SU-DHL-6 (cell line): ENCODE measurements at regions not wholly inside any gene's neighbourhood (a gene's known extent, or its start where the extent isn't known, plus 50 kb on each side); places are given as distances from the start of the nearest gene placed in this dataset.
"Not testable (repeated sequence)": the region's sequence is repeated elsewhere in the genome, so short reads cannot be mapped to it uniquely, and the experiment has no call there.

Experiments used
- CTCF ChIP-seq: fragments of 200-600 bp; sonication (generic); IDR thresholded peaks from one replicate; pipeline ENCODE4 v1.5.1; 2017; ENCODE audit warnings: antibody characterized with exemption, mild to moderate bottlenecking, low read length, moderate library complexity; ENCODE audit not compliant: insufficient read depth, poor library complexity, severe bottlenecking
- EZH2phosphoT487 ChIP-seq: fragments of 200-600 bp; sonication (generic), shearing (Covaris generic); conservative IDR thresholded peaks from 2 replicates; pipeline ENCODE4 v1.6.1; 2018; ENCODE audit warnings: mild to moderate bottlenecking, antibody characterized with exemption, low read length, moderate library complexity, mixed read lengths

DNA sequence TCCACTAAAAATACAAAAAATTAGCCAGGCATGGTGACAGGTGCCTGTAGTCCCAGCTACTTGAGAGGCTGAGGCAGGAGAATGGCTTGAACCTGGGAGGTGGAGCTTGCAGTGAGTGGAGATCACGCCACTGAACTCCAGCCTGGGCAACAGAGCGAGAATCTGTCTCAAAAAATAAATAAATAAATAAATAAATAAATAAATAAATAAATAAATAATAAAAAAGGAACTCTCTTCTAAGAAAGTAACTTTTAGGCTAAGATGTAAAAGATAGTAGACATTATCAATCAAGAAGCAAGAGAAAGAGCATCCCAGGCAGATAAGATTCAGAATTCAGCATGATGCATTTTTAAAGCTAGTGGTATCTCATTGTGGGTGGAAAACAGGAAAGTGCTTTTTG is 364.8 kb upstream of the LRRC4C start:
- not testable (repeated sequence) for TF ChIP-seq CTCF, EZH2phosphoT487
